ENCODE measurements at regions not wholly inside any gene's neighbourhood (a gene's known extent, or its start where the extent isn't known, plus 50 kb on each side); places are given as distances from the start of the nearest gene placed in this dataset.
A peak's percentile ranks its signal among the peaks of the same experiment; 100 is the strongest.

DNA sequence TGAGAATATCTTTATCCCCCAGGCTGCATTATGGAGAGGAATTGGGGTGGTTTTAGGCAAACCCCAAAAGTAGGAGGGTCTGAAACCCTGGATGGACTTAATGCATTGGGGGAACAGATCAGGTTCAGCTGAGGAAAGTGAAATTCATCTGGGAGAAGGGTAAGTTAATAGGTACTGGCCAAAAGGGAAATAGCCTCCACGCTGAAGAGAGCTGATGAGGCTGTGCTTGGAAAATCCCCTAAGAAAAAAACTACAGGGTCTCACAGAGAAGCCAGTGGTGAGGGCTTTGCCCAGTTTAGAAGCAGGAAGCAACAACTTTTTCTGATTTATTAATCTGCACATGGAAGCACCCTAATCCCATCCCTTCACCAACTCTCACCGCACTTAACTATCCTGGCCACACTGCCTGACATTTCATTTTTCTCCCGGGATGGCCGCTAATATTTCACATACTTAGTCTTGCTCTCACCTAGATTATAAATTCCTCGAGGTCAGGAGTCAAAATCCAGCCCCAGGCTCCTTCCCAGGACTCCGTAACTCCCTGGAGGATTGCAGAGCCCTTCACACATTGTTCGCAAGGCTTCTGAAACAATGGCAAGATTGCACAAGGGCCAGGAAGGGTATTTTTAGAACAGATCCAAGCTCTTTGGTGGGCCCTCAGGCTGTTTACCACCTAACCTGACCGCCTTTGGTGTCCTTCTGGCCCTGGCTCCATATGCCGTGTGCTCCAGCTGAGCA lies 60.9 kb upstream of the TARBP1 start:
- no TSS peak for BruUV-seq (replicated peaks)
- peak; percentile 56 for DNase-seq (ENCODE audit: unreplicated experiment)

DNA sequence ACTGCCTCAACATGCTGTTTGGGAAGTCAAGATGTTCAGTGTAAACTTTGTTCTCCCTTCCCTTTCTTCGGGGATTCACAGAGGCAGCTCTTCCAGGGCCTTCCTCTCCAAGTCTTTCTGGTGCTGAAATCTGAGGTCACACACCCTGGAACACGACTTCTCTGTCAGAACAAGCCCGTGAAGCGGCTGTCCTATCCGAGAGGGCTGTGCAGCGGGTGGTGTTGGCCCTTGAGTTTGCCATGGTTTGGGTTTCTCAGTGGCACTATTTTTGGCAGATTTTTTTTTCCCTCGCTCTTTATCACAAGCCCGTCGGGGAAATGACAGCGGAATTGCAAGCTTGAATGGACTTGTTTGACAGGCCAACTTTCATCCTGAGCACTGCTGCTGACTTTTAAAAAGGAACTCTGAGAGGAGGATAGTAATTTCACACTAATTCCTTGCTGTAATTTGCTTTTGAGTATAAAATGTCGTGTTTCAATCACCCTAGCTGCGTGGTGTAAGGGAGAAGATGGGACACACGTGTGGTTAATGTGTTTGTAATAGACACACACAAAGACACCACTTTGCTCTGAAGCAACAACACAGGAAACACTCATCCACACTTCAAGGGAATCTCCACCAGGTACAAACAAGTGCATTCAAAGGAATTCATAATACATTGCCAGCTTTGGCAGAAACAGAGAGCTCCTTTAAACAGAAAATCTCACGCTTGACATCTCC lies 60.1 kb upstream of the TARBP1 start:
- intact Hi-C loops (cut with micrococcal nuclease), result no loop called here
- H3K27ac Mint-ChIP-seq (ENCODE audit: low read depth, unreplicated experiment), result peak overlapping the region; percentile 23
- H3K36me3 Mint-ChIP-seq (ENCODE audit: insufficient read depth, unreplicated experiment), result no peaks in the 10 kb centered on the region
- TF ChIP-seq, protein P1, sequence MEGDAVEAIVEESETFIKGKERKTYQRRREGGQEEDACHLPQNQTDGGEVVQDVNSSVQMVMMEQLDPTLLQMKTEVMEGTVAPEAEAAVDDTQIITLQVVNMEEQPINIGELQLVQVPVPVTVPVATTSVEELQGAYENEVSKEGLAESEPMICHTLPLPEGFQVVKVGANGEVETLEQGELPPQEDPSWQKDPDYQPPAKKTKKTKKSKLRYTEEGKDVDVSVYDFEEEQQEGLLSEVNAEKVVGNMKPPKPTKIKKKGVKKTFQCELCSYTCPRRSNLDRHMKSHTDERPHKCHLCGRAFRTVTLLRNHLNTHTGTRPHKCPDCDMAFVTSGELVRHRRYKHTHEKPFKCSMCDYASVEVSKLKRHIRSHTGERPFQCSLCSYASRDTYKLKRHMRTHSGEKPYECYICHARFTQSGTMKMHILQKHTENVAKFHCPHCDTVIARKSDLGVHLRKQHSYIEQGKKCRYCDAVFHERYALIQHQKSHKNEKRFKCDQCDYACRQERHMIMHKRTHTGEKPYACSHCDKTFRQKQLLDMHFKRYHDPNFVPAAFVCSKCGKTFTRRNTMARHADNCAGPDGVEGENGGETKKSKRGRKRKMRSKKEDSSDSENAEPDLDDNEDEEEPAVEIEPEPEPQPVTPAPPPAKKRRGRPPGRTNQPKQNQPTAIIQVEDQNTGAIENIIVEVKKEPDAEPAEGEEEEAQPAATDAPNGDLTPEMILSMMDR (IDR thresholded peaks at IDR 0.05; ENCODE audit: unreplicated experiment), result no peak
- no peaks in the 10 kb centered on the region for H3K27me3 Mint-ChIP-seq (ENCODE audit: insufficient read depth, unreplicated experiment)
- peaks cover 34% of the 10 kb centered on the region for H3K4me1 Mint-ChIP-seq (ENCODE audit: insufficient read depth, unreplicated experiment)
- no peak overlapping the region for H3K4me3 Mint-ChIP-seq (ENCODE audit: unreplicated experiment)
- DNase-seq (ENCODE audit: unreplicated experiment), result peak; percentile 29
- no TSS peak for BruUV-seq (replicated peaks)
- ChIA-PET CTCF (interaction anchor here (0.5 to 2.0 kb wide), 10 partner anchors 10 to 978 kb away, joined by 3 to 5 read pairs (median 4); no protein-coding TSS in a partner anchor), POLR2A (interaction anchor here (0.6 to 19.7 kb wide), 11 partner anchors 8 to 1339 kb away, joined by 3 to 467 read pairs (median 6); partner anchors contain the start of gene IRF2BP2)
- no peaks in the 10 kb centered on the region for H3K9me3 Mint-ChIP-seq (ENCODE audit: unreplicated experiment)

More for the DNA sequence above, 60.9 kb upstream of the TARBP1 start:
- CTCF ChIA-PET, result interaction anchor here (0.6 to 2.0 kb wide), 6 partner anchors 20 to 544 kb away, joined by 3 to 5 read pairs (median 4); no protein-coding TSS in a partner anchor
- H3K36me3 Mint-ChIP-seq (ENCODE audit: insufficient read depth, unreplicated experiment), result no peaks in the 10 kb centered on the region
- H3K27me3 Mint-ChIP-seq (ENCODE audit: insufficient read depth, unreplicated experiment), result no peaks in the 10 kb centered on the region
- H3K27ac Mint-ChIP-seq (ENCODE audit: low read depth, unreplicated experiment), result no peak overlapping the region
- POLR2A ChIA-PET, result interaction anchor here (1.3 to 19.7 kb wide), 9 partner anchors 9 to 71 kb away, joined by 3 to 467 read pairs (median 11); partner anchors contain the start of gene IRF2BP2
- H3K4me3 Mint-ChIP-seq (ENCODE audit: unreplicated experiment), result no peak overlapping the region
- H3K4me1 Mint-ChIP-seq (ENCODE audit: insufficient read depth, unreplicated experiment), result peaks cover 34% of the 10 kb centered on the region
- TF ChIP-seq, protein P1 (IDR thresholded peaks at IDR 0.05; ENCODE audit: unreplicated experiment), result no peak
- no peaks in the 10 kb centered on the region for H3K9me3 Mint-ChIP-seq (ENCODE audit: unreplicated experiment)
- intact Hi-C loops (cut with micrococcal nuclease), result loop anchor here (10.0 kb wide), 1 partner anchor 1355 kb away; no protein-coding TSS in a partner anchor

DNA sequence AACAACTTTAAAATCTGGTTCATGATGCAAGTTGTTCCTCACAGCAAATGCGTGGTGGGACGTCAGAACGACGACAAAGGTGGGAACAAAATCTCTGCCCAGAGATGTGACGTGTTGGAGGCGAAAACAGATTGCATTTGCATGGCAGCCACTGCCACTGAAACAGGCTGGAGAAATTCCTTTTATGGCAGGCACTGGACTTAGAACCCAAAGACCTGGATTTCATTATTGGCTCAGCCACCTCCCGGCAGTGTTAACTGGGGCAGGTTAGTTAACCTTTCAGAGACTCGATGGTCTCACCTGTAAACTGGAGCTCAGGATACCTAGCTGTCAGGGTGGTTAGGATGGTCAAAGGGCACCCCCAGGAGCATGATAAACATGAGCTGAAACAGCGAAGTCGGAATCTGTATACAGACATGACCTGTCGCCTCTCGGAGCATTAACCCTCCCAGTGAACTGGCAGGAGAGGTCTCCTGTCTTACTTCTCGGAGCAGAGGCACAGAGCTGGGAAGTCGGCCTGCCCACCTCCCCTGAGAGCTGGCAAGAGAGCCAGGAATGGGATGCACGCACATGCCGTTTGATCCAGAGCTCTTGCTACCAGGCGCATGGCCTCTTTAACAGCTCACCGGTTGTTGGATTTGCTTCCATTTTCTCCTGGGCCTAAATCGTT lies 59.2 kb upstream of the TARBP1 start:
- no peaks in the 10 kb centered on the region for H3K36me3 Mint-ChIP-seq (ENCODE audit: insufficient read depth, unreplicated experiment)

More for the DNA sequence above, 59.2 kb upstream of the TARBP1 start:
- no peak overlapping the region for H3K27ac Mint-ChIP-seq (ENCODE audit: low read depth, unreplicated experiment)
- intact Hi-C loops (cut with micrococcal nuclease), result no loop called here
- H3K4me1 Mint-ChIP-seq (ENCODE audit: insufficient read depth, unreplicated experiment), result peaks cover 34% of the 10 kb centered on the region
- H3K9me3 Mint-ChIP-seq (ENCODE audit: unreplicated experiment), result no peaks in the 10 kb centered on the region
- no TSS peak for BruUV-seq (replicated peaks)
- H3K27me3 Mint-ChIP-seq (ENCODE audit: insufficient read depth, unreplicated experiment), result no peaks in the 10 kb centered on the region
- CTCF ChIA-PET, result interaction anchor here (0.6 to 2.0 kb wide), 9 partner anchors 9 to 978 kb away, joined by 3 to 6 read pairs (median 4); no protein-coding TSS in a partner anchor
- no peak for DNase-seq (ENCODE audit: unreplicated experiment)
- TF ChIP-seq, protein P1 (IDR thresholded peaks at IDR 0.05; ENCODE audit: unreplicated experiment), result no peak
- POLR2A ChIA-PET, result interaction anchor here (0.6 to 19.7 kb wide), 11 partner anchors 15 to 1340 kb away, joined by 3 to 467 read pairs (median 11); partner anchors contain the start of genes IRF2BP2 and TARBP1
- H3K4me3 Mint-ChIP-seq (ENCODE audit: unreplicated experiment), result no peak overlapping the region
